ENCODE measurements at regions not wholly inside any gene's neighbourhood (a gene's known extent, or its start where the extent isn't known, plus 50 kb on each side); places are given as distances from the start of the nearest gene placed in this dataset.

- no peak for DNase-seq (ENCODE audit: extremely low spot score, insufficient read length, low read depth)
- no peak for FAIRE-seq
These were observed 347.1 kb upstream of the MPDZ start for GRCh38 chr9:13626601-13627000.

GRCh38 chr9:13621872-13622564 lies 342.5 kb upstream of the MPDZ start:
- FAIRE-seq (no peak), DNase-seq (ENCODE audit: extremely low spot score, insufficient read length, low read depth) (no peak)

- FAIRE-seq: no peak
These were observed 337.1 kb upstream of the MPDZ start for GRCh38 chr9:13616491-13617035.

GRCh38 chr9:13615660-13616490 lies 336.4 kb upstream of the MPDZ start:
- FAIRE-seq: no peak
- no peak for DNase-seq (ENCODE audit: extremely low spot score, insufficient read length, low read depth)

More at GRCh38 chr9:13616491-13617035, 337.1 kb upstream of the MPDZ start:
- no peak for DNase-seq (ENCODE audit: extremely low spot score, insufficient read length, low read depth)

GRCh38 chr9:13614060-13614459 lies 334.6 kb upstream of the MPDZ start:
- FAIRE-seq: no peak
- no peak for DNase-seq (ENCODE audit: extremely low spot score, insufficient read length, low read depth)

- FAIRE-seq: no peak
- no peak for DNase-seq (ENCODE audit: extremely low spot score, insufficient read length, low read depth)
These were observed 333.8 kb upstream of the MPDZ start for GRCh38 chr9:13613296-13613695.

DNA sequence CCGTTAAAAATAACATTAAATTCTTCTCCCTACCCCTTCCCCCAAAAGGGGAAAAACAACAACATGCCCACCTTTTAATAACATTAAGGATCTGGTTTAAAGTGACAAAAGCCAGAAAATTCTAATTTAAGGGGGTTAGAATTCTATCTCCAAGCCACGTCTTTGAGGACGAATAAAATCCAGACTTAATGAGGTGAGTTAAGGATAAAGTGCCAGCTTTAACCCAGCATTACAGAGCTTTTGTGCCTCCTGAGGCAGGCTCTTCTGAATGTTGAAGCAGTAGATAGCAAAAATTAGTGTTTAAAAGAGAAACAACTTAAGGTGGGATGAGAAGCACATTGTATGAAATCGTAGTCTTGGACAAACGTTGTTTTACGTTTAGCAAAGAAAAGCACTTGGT lies 329.0 kb upstream of the MPDZ start:
- DNase-seq (ENCODE audit: extremely low spot score, insufficient read length, low read depth) (no peak), FAIRE-seq (no peak)

DNA sequence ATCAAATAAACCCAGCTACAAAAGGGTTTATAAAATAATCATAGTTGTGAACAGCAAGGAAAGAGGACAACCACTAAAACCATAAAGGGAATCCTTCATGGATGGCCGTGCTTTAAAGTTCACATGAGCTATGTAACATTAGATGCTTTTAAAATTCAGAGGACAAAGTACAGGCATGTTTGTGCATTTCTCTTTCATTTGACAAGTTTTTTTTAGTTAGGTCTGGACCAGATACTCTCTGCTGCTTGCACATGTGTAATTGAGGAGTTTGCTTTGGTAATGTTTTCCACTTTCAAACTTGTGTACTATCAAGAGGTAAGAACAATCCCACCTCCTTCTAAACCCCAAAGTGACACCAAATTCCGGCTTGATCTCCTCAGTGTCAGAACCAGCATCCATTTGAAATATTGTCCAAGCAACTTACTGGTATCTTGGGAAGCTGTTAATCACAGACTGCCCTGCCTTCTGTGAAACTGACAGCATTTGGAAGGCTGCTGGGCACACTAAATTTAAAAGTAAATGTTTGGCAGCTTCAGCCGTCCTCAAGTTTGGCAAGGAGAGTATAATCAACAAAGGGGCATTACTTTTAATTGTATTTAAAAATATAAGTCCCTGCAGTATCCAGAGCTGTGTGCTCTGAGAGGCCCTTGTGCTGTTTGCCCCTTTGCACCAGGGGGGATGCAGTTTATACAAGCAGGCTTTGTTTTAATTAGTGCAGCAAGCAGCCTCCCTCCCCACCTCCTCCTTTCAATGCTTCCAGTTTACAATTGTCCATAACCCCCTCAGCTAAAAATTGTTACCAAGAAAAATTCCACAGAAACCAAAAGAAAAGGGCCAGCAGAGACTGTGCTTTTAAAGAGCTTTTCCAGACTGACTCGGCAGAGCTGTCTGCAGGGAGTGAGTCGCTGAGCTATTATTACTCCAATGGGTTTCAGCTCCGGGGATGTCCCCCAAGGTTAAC lies 328.3 kb upstream of the MPDZ start:
- DNase-seq (ENCODE audit: extremely low spot score, insufficient read length, low read depth) (no peak), FAIRE-seq (no peak)

DNA sequence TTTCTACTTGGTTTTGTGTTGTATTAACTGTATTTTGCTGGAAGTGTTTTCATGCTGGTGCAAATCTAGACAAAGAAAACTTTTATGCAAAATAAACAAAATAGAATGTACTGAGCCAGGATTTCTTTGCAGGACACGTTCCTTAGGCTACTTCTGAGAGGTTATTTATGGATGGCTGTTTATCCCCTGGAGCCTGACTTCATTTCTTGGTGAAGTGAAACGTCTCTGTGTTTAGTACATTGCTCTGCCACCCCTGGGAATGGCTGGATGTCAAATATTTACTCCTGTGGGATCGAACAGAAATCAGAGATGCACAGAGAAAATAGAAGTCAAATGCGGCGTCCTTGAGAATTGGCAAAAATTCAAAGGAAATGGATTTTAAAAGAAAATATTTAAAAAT lies 327.1 kb upstream of the MPDZ start:
- DNase-seq (ENCODE audit: extremely low spot score, insufficient read length, low read depth) (no peak), FAIRE-seq (no peak)

- FAIRE-seq (no peak), DNase-seq (ENCODE audit: extremely low spot score, insufficient read length, low read depth) (no peak)
These were observed 324.4 kb upstream of the MPDZ start for GRCh38 chr9:13603921-13604320.

DNA sequence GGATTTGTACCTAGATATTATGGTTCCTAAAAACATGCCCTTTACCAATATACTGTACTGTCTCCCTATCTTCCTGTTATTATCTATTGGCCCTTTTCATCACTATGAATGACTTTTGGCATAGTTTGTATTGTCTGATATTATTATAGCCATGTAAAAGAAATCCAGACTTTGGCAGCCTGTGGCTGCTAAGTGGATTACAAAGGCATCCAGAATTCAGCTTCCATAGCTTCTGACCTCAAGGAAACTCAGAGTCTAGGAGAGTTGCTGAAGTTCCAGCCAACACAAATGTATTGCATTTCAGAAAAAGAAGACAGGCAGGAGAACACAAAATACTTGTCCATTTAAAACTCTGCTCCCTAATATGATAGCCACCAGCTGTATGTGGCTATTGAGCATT lies 319.2 kb upstream of the MPDZ start:
- no peak for FAIRE-seq

DNA sequence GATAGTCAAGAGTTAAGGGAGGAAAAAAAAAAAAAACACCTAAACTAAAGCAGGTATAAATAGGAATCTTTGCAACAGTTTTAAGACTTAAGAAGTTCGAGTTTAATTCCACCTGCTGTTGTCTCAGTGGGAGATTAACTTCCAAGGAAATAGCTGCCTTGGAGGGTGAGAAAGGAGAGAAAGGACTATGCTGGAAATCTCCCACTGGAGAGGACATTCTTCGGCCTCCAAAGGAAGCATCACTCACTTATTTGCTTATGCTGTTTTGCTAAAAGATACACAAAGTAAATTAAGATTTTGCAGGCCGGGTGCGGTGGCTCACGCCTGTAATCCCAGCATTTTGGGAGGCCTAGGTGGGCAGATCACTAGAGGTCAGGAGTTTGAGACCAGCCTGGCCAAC lies 317.9 kb upstream of the MPDZ start:
- no peak for FAIRE-seq

More for the DNA sequence above, 319.2 kb upstream of the MPDZ start:
- no peak for DNase-seq (ENCODE audit: extremely low spot score, insufficient read length, low read depth)

GRCh38 chr9:13597004-13597403 lies 317.5 kb upstream of the MPDZ start:
- DNase-seq (ENCODE audit: extremely low spot score, insufficient read length, low read depth): no peak
- FAIRE-seq: no peak

More for the DNA sequence above, 317.9 kb upstream of the MPDZ start:
- DNase-seq (ENCODE audit: extremely low spot score, insufficient read length, low read depth): no peak

- DNase-seq (ENCODE audit: extremely low spot score, insufficient read length, low read depth) (no peak), FAIRE-seq (no peak)
These were observed 317.0 kb upstream of the MPDZ start for GRCh38 chr9:13596383-13596970.

- DNase-seq (ENCODE audit: extremely low spot score, insufficient read length, low read depth) (no peak), FAIRE-seq (no peak)
These were observed 311.5 kb upstream of the MPDZ start for GRCh38 chr9:13590996-13591395.

GRCh38 chr9:13589034-13589737 lies 309.7 kb upstream of the MPDZ start:
- FAIRE-seq: no peak
- no peak for DNase-seq (ENCODE audit: extremely low spot score, insufficient read length, low read depth)

DNA sequence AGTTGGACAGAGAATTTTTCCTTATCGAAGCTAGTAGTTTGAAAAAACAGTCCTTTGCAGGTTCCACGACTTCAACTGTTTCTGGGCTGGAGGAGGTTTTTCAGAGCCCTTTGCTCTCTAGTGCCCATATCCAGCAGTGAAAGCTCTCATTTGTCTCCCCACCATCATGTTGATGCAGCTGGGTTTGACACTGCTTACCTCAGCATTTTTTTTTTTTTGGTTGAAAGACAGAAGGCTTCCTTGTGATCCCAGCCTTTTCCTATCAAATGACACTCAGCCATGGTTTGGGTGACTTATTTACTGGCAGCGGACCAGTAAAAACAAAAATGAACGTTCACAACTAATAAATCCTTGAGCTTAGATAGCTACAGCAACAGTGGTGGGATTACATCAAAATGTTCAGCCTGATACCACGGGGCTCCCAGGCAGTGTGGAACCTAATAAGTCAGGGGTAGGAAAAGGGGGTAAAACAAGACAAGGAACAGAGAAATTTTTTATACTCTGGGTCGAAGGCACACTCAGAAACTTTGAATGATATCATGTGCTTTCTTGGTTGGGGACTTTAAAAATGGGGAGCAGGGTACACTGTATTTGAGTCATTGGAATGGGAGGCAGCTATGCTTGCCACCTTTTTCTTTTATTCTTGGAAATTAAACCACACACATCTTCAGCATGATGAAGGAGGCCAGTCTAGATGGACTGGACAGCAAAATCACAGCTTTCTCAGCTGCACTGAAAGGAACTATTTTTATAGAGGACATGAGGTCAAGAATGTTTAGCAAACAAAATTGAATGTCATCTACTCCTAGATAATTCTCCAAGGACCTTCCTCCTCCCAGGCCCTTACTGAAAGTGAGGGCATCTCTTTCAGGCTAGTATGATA lies 308.9 kb upstream of the MPDZ start:
- FAIRE-seq (no peak), DNase-seq (ENCODE audit: extremely low spot score, insufficient read length, low read depth) (no peak)

DNA sequence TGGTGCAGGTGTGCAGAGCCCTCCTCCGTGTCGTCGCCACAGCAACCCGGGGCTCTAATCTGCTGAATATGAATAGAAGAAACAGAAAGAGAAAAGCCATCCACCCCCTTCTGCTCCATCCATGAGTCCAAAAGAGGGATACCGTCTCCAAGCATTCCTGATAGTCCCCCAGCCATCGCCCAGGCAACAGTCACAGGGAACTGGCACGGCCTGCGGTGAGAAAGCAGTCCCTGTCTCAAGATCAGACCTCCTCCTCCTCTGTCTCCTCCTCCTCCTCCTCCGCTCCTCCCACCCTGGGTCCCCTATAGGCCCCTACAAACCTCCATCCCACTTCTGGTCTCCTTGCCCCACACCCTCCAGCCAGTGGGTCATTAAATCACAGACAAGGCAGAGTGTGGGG lies 308.1 kb upstream of the MPDZ start:
- DNase-seq (ENCODE audit: extremely low spot score, insufficient read length, low read depth) (no peak), FAIRE-seq (no peak)

Data from GM18507 (cell line).